ENCODE measurements at regions not wholly inside any gene's neighbourhood (a gene's known extent, or its start where the extent isn't known, plus 50 kb on each side); places are given as distances from the start of the nearest gene placed in this dataset.
"Not testable (repeated sequence)": the region's sequence is repeated elsewhere in the genome, so short reads cannot be mapped to it uniquely, and the experiment has no call there.

DNA sequence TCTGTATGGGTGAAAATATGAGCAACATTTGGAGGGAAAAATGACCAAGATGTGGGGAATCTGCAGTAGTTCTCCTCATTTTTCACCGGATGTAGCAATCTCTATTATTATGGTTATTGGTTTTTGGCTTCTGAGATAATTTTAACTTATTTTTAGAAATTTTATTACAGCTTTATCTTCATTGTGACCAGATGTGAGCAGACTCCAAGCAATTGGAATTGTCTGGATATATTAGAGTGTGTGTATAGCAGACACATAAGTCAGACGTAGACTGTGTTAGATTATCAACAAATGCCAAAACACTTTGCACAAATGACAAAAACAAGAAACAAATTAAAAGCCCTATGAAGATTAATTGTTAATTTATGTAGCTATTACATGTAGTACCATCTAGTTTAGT, 249.1 kb downstream of the DNAJB9 start:
- ATAC-seq: no peak

DNA sequence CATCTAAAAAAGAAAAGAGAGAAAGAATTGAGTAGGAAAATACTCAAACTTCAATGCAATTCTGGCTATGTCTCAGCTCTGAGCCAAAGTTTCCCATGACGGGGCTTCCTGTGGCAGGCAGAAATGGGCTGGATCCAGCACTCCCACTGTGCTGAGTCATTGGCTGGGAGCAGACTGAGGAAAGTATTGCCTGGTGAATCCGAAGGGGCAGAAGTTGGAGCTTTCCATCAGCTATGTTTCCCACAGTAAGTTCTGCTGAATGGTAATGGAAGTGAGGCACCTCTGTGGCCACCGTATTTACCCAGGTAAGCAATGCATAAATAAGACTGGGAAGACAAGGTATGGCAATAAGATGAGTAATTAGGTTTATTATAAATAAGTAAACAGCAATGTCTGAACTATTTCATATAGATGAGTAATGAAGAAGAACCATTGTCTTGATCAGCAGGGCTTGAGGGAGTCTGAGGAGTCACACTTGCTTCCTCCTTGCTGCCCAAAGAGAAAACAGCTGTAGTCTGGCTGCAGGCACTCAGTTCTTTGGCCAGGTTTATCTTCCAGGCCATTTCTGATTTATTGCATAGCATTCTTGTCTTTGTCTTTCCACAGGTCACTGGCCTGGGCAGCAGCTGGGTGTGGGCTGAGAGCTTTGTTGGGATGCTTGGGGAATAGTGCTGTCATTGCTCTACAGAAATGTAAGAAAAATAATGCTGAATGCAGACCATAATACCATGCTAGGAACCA, 255.3 kb downstream of the DNAJB9 start:
- no peak for ATAC-seq

DNA sequence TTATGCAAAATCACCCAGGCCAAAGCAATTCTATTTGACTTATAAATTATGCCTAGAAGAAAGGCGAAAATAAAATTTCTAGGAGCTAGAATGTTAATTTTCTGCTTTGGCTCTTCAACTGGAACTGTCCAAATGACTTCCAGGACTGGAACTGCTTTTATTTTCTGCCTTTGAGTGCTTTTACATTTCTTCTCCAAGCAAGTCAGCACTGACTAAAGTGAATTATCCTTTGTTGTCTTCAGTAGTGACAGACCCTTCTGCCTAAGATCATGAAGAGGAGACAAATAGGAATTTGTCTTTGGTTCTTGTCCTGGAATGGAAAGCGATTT, 255.9 kb downstream of the DNAJB9 start:
- ATAC-seq: no peak

DNA sequence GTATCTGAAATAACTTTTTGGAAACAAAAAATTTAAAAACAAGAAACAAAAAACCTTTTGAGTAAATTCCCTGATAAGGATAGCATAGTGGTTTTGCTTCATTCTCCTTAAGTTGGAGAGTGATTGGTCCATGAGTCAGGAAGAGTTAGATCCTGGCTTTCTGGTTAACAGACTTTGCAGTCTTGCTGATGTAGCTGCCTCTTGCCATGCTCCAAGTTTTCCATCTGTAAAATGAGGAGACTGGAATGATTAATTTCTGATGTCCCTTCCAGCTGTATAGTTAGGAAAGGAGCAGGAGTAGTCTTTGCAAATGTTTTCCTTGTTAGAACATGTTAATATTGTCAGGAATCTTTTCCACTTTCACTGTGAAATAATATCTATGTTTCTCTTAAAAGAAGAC, 266.6 kb downstream of the DNAJB9 start:
- no peak for ATAC-seq

DNA sequence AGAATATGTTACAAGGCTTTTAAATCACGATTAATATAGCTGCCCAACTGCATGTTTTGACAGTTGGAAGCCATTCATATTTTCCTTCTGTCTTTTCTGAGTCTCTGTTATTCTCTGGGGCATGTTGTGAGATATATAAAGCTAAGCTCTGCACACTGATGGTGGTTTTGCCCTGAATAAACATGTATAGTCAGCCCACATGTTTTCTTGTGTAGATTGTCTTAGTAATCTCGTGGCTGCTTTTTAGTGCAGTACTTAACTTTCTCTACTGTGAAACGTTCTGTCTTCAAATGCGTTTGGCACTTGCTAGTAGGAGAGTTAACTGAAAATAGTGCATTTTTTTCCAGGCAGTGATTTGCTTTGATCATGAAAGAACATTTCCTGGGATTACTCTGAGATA, 268.5 kb downstream of the DNAJB9 start:
- ATAC-seq: no peak

DNA sequence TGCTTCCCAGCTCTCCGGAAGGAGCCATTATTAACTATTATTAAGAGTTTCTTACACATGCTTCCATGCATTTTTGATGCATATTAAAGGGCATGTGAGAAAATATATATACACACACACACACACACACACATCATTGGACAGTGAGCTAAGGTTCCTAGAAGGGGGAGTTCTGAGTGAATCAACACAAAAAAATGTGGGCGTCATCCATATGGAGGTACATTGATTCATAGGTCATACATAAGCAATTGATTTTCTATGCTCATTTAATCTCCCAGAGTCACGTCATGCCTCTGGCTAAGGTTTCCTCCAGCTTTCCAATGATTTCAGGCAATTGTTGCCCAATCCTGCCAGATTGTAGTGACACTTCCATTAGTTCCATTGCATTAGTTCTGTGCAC, 269.4 kb downstream of the DNAJB9 start:
- no peak for ATAC-seq

DNA sequence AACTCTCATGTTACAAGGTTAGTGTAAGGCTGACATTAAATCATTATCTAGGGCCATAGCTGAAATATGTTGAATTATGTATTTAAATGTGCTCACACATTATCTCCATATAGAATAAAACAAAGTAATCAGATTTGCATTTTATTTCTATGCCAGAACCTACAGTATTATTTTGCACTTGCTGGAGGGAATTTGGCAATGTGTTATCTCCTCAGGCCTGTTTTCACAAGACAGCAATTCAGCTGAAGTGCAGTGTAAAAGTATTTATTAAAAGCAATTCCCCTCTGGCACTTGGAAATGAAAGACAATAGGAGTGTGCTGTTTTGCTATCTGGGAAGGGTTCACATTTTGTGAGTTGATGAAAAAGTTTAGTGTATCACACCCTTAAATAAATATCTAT, 276.3 kb downstream of the DNAJB9 start:
- ATAC-seq: no peak

DNA sequence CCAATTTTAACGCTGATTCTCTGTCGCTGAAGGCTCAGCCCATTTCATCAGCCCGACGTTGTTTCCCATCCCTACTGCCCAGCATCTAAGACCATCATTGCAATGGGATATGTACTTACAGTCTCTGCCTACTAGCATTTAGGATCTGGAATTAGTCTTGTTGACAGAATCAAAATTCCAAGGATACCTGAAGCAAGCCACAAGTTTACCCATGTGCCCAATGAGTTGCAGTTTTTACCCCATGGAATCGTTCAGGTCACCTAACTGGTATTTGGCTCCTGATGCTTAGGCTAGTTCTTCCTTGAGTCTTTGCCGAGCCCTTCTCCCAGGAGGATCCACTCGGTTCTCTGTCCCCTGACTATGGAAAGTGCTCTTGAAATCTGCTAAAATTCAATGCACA, 276.8 kb downstream of the DNAJB9 start:
- ATAC-seq: no peak

DNA sequence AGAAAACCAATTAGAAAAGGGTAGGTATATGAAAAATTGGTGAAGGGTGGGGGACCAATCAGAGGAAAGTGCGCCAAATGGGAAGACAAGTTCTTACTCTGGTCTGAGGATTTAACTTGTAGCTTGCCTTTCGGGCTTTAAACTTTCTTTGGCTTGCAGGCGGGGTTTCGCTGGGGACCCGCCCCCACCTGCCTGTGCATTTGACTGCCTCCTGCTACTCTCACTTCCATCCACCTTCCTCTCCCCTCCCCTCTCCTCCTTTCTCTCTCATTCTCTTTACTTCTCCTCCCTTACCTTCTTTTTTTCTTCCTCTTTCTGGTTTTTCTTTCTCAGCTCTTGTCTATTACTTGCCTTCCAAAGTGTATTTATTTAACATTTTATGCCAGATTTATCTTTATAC, 278.8 kb downstream of the DNAJB9 start:
- ATAC-seq: no peak

DNA sequence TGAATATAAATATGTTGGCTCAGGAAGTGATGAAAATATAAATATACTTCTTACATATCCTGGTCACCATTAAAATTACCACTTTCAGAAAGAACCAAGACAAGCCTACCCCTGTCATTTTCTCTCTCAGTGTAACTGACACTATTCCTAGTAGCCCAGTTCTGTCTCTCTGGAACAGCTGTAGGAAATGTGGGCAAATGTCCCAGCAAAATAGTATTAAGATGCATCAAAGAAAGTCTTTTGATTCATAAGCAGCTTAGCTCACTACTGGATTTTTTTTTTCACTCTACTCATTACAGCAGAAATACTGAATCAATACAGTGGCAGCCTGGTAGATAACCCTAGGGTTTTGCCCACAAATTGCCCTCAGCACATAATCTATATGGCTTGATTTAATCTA, 290.9 kb downstream of the DNAJB9 start:
- ATAC-seq: no peak

DNA sequence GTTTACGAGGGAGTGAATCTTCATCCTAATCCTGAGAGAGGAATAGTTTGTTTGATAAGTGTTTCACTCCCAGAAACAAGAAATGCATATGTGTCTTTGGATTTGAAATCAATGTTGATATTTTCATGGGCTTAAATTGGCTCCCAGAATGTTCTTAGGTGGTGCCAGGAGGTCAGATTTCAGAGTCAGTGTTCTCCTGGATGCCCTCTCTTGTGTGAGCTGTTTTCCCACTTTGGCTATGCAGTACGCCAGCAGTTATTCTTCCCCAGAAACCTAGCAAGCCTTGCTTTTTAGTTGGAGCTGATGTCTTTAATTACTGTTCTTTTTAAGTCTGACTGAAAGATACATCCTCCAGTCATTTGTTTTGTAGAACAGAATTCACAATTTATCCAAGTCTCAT, 291.4 kb downstream of the DNAJB9 start:
- ATAC-seq: no peak

DNA sequence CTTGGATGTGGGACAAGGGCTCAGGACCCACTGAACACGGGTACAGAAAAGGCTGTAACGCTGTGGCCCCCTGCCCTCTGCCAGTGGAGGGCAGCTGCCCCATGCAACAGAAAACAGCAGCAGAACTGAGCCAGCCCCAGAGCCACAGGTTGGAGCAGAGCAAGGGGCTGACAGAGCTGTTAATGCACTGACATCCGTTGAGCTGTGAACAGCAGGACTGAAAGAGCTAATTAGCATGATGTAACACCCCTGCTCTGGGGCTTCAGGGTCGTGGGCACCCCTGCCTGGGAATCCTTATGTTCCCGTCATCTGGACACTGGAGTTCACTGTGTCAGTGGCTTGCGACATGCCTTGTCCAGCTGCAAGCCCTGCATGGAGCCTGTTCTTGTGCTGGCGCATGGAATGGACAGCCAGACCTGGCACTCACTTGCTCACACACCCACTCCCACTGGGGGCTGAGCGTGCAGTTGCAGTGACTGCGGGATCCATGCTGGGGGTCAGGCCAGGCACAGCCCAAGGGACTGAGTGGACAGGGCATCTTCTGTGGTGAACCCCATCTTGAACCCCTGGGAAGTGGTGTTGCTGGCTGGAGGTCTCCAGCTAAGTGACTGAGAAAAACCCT, 293.7 kb downstream of the DNAJB9 start:
- no peak for ATAC-seq

DNA sequence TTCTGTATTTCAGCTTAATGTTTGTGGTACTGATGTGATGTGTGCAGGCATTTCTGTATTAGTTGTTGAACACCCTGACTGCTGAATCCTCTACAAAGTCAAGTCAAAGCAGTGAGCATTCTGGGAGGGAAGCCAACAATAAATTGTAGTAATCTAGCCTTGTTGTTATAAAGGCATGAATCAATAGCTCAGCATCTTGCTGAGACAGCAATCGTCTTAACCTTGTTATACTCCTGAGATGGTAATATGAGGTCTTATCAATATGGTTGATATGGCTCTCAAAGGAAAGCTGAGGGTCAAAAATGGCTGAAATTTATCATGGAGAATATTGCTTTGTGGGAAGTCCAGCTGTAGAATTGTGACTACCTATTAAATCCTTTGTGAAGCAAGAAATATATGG, 299.4 kb downstream of the DNAJB9 start:
- no peak for ATAC-seq

DNA sequence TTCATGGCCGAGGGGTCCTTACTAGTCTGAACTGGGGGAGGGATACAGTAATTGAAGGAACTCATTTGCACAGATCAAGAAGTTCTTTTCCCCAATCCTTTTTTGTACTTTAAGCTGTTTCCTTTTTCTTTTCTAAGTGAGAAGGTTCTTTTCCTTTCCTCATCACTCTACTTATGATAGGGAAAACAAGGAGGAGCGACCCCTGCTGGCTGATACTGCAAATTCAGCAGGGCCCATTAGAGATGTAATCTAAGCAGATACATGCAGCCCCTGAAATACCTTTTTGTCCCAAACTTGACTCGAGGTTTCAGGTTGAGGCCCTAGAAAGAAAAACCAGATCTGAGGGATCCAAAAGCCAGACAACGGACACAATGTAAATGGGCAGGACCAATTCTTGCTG, 305.5 kb downstream of the DNAJB9 start:
- no peak for ATAC-seq

DNA sequence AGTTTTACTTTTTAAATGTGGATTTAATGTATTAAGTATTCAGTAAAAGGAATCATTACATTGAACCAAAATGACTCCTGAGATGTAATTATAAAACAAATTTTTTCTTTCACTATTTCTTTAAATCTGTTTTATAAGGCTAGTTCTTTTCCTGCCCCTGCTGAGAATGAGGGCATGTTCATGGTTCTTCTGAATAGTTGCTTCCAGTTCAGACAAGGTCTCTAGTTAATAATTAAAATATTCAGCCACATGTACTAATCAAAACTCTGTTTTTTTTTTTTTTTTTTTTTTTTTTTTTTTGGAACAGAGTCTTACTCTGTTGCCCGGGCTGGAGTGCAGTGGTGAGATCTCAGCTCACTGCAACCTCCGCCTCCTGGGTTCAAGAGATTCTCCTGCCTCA, 321.2 kb downstream of the DNAJB9 start:
- no peak for ATAC-seq

DNA sequence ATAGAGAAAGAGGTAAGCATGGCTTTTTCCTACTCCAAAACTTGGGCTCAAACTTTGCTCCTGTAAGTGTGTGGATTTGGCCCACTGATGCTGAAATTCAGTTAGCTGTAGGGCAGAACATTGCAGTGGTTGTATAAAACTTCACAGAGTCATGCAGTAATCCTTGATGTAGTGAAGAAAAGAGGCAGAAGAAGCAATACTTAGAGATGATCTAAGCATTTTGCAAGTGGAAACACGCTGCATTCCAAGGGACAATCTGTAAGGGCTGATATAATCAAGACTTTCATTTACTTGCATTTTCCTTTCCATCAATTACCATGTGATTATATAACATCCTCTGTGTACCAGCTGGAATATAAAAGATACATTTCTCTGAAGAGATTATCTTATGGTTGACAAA, 338.8 kb downstream of the DNAJB9 start:
- ATAC-seq: no peak

DNA sequence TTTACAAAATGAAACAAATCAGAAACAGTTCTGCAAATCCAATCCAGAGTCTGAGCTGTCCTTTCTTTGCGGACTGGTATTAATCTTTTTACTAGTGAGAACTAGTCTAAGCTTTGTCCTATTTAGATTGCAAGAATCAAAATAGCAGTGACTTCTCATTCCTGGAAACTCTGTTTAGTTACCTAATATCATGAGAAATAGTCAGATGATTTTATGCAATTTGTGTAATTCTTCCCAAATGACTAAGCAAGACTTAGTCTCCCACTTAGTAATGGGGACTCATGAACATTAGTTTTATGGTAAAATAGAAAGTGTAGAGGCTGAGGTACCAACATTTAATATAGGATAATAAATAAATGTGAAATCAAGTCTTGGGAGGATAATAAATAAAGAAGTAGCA, 341.3 kb downstream of the DNAJB9 start:
- no peak for ATAC-seq

DNA sequence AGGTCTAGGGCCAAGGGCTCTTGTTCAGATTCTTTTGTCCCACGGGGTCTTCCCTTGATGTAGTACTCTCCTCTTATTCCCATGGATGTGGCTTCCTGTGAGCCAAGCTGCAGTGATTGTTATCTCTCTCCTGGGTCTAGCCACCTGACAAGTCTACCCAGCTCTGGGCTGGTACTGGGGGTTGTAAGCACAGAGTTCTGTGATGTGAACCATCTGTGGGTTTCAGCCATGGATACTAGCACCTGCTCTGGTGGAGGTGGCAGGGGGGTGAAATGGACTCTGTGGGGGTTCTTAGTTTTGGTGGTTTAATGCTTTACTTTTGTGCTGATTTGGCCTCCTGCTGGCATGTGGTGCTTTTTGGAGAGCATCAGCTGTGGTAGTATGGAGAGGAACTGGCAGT, 350.8 kb downstream of the DNAJB9 start:
- ATAC-seq: no peak

DNA sequence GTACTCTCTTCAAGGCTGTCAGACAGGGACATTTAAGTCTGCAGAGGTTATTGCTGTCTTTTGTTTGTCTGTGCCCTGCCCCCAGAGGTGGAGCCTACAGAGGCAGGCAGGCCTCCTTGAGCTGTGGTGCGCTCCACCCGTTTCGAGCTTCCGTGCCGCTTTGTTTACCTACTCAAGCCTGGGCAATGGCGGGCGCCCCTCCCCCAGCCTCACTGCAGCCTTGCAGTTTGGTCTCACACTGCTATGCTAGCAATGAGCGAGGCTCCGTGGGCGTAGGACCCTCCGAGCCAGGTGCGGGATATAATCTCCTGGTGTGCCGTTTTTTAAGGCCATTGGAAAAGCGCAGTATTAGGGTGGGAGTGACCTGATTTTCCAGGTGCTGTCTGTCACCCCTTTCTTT, 373.4 kb downstream of the DNAJB9 start:
- not testable (repeated sequence) for ATAC-seq

DNA sequence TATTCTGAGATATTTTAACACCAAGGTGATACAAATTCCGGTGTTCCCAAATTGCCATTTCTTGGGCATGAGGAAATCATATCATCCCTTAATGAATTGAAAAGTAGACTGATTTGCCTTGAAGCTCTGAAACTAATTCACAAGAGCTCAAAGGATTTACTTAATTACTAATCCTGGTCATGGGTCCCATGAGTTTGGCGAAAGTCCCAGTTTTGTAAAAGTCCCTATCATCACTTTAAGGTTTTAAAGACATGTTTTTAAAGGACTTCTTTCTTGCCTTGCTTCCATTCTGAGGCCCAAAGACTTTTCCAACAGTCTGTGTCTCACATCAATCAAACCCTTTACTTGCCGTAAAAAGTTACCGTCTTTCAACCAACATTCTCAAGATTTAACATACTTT, 377.9 kb downstream of the DNAJB9 start:
- ATAC-seq: no peak

DNA sequence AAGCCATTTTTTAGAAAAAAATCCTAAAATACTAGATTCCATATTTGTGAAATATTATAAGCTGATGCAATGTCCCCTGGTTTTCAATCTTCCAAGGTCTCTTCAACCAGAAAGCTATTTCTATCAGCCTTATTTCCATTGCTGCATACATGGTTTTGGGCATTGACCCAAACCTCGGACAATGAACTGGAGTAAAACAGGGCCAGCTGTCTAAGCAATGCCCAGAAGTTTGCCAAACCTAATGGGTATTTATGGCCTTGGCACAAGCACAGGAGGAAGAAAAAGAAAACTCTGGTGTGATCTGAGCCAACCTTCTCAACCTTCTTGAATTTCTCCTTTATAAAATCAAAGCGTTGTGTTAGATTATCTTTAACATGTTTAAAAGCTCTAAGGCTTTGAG, 402.3 kb downstream of the DNAJB9 start:
- ATAC-seq: no peak

DNA sequence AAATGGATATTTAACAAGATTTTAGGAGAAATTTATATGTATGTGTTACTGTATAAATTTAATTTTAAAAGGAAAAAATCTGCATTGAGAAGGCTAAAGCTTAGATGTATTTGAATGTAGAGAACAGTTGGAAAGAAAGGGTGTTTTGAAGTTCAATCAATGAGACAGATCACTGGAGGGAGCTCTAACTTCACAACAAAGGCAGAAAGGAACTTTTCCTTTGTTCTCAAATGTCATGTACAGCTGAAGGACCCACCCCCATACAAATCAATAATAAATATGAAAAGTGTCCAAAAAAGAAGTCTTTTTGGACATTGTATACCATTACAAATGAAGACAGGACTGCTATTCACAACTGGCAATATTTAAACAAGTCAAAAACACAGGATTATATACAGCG, 403.4 kb downstream of the DNAJB9 start:
- ATAC-seq: no peak

DNA sequence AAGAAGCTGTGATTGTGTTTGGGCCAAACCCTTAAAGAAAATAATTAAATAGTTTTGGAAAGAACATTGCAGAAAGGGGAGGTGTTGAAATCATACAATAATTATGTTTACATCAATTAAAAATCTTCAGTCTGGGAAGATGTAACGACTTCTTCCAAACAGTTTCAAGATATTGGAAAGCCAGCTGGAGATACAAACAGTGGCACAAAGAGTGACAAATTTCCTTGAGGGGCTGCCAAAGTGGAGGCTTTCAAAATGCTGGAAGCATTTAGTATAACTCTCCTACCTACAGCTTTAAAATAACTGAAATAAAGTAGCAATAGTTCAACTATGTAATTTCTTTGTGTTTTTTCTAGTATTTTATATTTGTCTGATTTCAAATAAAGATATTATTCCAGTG, 405.0 kb downstream of the DNAJB9 start:
- ATAC-seq: no peak

DNA sequence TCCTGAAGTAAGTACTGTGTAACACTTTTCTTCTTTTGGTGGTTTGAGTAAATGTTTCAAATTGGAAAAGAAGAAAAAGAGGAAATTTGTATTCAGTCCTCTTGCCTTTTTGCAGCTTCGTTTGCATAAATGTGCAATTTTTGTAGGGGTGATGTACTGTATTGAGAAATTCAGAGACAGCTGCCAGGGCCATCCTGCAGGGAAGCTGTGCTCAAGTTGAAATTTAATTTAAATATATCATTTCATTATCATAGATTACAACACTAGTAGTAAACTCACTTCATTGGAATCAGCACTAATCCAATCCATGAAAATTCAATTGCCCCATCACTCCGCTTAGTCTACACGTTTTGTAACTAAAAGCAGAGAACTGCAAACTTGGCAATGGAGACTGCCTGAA, 415.4 kb downstream of the DNAJB9 start:
- no peak for ATAC-seq

DNA sequence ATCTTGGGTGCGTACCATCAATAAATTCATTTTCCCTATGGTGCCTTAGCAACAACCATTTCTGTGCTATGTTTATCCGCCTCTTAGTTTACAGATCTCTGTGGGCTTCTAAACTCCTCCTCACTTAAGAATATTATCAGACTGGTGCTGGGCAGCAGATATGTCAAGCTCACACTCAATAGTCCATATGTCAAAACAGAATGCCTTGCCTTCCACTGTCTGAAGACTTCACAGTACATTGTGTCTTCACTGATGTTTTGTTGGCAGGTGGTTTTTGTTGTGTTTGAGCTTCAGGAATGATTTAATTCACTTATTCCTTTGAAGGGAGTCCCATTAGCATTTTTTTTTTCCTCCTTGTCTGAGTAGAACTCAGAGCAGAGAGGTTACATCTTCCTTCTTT, 419.6 kb downstream of the DNAJB9 start:
- ATAC-seq: no peak
